Heart right ventricle (tissue), 16 donors: ENCODE measurements at regions not wholly inside any gene's neighbourhood (a gene's known extent, or its start where the extent isn't known, plus 50 kb on each side); places are given as distances from the start of the nearest gene placed in this dataset.

Experiments used
- ATAC-seq, 8 donors: fragments of 200-7000 bp; cut with Tn5 transposase; one replicate each; pipeline ENCODE4 v1.9.1; 2020; ENCODE audit warnings: mild to moderate bottlenecking in 8 of 8, moderate library complexity in 8 of 8, moderate number of reproducible peaks in 1 of 8
- DNase-seq, 2 donors: peaks; one replicate each; pipeline ENCODE4 v3.0.0-alpha.2; 2020
- H3K27ac ChIP-seq, 10 donors: fragments of 200-600 bp; sonication (generic) in 2 of 10; one replicate each; pipeline versions ENCODE4 v1.5.0 to v1.8.0; 2020 to 2022; ENCODE audit warnings: mild to moderate bottlenecking in 3 of 10
- H3K27me3 ChIP-seq, 7 donors: fragments of 200-600 bp; one replicate each; pipeline ENCODE4 v1.8.0; 2021 to 2022; ENCODE audit warnings: mild to moderate bottlenecking in 2 of 7
- H3K36me3 ChIP-seq, 9 donors: fragments of 200-600 bp; sonication (generic) in 1 of 9; one replicate each; pipeline versions ENCODE4 v1.5.0 to v1.8.0; 2020 to 2022; ENCODE audit warnings: mild to moderate bottlenecking in 2 of 9
- H3K4me1 ChIP-seq, 9 donors: fragments of 200-600 bp; sonication (generic) in 1 of 9; one replicate each; pipeline versions ENCODE4 v1.5.0 to v1.8.0; 2020 to 2022; ENCODE audit warnings: mild to moderate bottlenecking in 4 of 9
- H3K4me3 ChIP-seq, 10 donors: fragments of 200-600 bp; sonication (generic) in 2 of 10; one replicate each; pipeline versions ENCODE4 v1.5.0 to v1.8.0; 2020 to 2022; ENCODE audit warnings: mild to moderate bottlenecking in 7 of 10, moderate library complexity in 2 of 10
- H3K9me3 ChIP-seq, 11 donors: fragments of 200-600 bp in 10 of 11; sonication (generic) in 2 of 11; one replicate each; pipeline versions ENCODE4 v1.5.0 to v1.8.0; 2013 to 2022; ENCODE audit warnings: mild to moderate bottlenecking in 2 of 11, control low read depth in 1 of 11, moderate library complexity in 1 of 11
- WGBS, 2 donors: extraction: QIAGEN DNeasy Blood & Tissue Kit; methylation state at CpG; one replicate each; pipeline ENCODE4 v1.1.7; 2013; ENCODE audit warnings: inconsistent platforms in 1 of 2; 5-methylcytosine and 5-hydroxymethylcytosine counted together
- intact Hi-C, 10 donors: fragments of 100-400 bp; cut with DNase I; formaldehyde crosslinking; loops; one replicate each; pipeline versions ENCODE4 v1.11.1 to v1.14.2; 2022
- TF ChIP-seq, protein P1 (sequence below), 9 donors: fragments of 200-600 bp; sonication (generic) in 2 of 9; IDR thresholded peaks; one replicate each; pipeline versions ENCODE4 v1.5.0 to v1.8.0; 2021 to 2022; ENCODE audit warnings: antibody characterized with exemption in 9 of 9, mild to moderate bottlenecking in 5 of 9, moderate library complexity in 1 of 9
- donor health status: Arrhythmogenic right ventricular cardiomyopathy.
- donor health status: ischemic (EF 13 %, LVEDD 7.1; RV severe dilation, severe dysfunction).
- donor health status: healthy with polysubstance abuse.
- donor health status: DM: no; HTN: yes; CAD: no.
- donor health status: DM: no; HTN: no; CAD: no.
- donor health status: ischemic (EF 25% LVEDD 6.9; RV normal size, moderate dysfunction).
- donor health status: ischemic (EF 25% LVEDD 5.7; RV mildly dilated, moderate dysfunction).
- donor health status: healthy.
- donor health status: DM: yes; HTN: yes; CAD: no.
- donor health status: Ischemic cardiomyopathy.
- donor health status: ischemic (EF 35%, LVEDD 5.7; RV mildly dilated, moderate dysfunction).
- donor health status: nonischemic (EF 11% LVEDD 7.7; RV severe dilation, severe dysfunction).
- donor health status: DM: yes; HTN: yes; CAD: no.
- donor health status: PGD.
- donor health status: ischemic (EF 29% LVEDD 5.4; RV normal size, mild dysfunction).
- donor health status: nonischemic (EF 23%, LVEDD 6.1; RV moderate dilation, normal function).

DNA sequence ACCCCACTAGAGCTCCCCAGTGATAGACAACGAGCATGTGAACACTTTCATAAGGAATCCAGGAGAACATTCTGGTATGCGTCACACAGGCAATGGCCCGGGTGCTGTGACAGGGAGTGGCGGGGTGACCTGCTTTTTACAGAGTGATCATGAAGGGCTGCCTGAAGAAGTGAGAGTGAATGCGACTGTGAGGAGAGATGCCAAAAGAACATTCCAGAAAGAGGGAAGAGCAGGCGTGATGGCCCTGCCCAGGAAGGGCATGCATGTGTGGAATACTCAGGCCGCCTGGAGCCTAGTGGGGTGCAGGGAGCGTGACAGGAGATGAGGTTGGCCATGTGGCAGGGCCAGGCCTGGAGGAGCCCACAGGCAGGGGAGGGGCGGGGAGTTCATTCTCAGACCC, 53.8 kb downstream of the FZD10 start:
- no peaks in the 10 kb centered on the region for H3K36me3 ChIP-seq
- H3K27ac ChIP-seq = no peak overlapping the region
- no peak overlapping the region for H3K4me3 ChIP-seq
- intact Hi-C loops = no loop called here
- peaks cover 0 to 5% (median 0%) of the 10 kb centered on the region in 11 donors for H3K9me3 ChIP-seq
- H3K4me1 ChIP-seq = no peaks in the 10 kb centered on the region
- 58 to 69% methylated on average over 9 of the region's 9 CpGs for WGBS, 2 donors
- no peak for ATAC-seq
- DNase-seq = no peak
- TF ChIP-seq, protein P1, sequence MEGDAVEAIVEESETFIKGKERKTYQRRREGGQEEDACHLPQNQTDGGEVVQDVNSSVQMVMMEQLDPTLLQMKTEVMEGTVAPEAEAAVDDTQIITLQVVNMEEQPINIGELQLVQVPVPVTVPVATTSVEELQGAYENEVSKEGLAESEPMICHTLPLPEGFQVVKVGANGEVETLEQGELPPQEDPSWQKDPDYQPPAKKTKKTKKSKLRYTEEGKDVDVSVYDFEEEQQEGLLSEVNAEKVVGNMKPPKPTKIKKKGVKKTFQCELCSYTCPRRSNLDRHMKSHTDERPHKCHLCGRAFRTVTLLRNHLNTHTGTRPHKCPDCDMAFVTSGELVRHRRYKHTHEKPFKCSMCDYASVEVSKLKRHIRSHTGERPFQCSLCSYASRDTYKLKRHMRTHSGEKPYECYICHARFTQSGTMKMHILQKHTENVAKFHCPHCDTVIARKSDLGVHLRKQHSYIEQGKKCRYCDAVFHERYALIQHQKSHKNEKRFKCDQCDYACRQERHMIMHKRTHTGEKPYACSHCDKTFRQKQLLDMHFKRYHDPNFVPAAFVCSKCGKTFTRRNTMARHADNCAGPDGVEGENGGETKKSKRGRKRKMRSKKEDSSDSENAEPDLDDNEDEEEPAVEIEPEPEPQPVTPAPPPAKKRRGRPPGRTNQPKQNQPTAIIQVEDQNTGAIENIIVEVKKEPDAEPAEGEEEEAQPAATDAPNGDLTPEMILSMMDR (IDR thresholded peaks at IDR 0.05) = no peak
- H3K27me3 ChIP-seq = peaks cover 0 to 39% (median 13%) of the 10 kb centered on the region in 7 donors

DNA sequence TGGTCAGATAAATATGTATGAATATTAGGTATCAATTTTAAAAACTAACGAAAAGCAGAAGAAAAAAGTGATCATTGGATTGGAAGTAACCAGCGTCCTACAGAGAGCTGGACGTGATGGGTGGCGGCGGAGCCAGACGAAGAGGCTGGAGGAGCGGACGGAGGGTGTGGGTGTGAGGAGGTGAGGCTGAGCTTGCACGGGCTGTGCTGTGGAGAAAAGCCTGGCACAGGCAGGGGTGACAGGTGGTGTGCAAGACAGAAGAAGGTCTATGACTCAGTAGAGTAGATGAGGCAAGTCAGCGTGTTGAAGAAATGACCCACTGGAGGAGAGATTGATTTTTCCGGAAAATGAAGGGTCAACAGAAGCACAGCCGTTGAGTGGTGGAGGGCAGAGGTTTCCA, 56.4 kb downstream of the FZD10 start:
- TF ChIP-seq, protein P1 (IDR thresholded peaks at IDR 0.05) = no peak
- peaks cover 0 to 61% (median 21%) of the 10 kb centered on the region in 7 donors for H3K27me3 ChIP-seq
- ATAC-seq (no peak), DNase-seq (no peak)
- no peak overlapping the region for H3K4me3 ChIP-seq
- no peaks in the 10 kb centered on the region for H3K4me1 ChIP-seq
- no peaks in the 10 kb centered on the region for H3K9me3 ChIP-seq
- H3K27ac ChIP-seq = no peak overlapping the region
- WGBS, 2 donors = 89% methylated on average over 12 of the region's 12 CpGs
- intact Hi-C loops = no loop called here
- no peaks in the 10 kb centered on the region for H3K36me3 ChIP-seq

DNA sequence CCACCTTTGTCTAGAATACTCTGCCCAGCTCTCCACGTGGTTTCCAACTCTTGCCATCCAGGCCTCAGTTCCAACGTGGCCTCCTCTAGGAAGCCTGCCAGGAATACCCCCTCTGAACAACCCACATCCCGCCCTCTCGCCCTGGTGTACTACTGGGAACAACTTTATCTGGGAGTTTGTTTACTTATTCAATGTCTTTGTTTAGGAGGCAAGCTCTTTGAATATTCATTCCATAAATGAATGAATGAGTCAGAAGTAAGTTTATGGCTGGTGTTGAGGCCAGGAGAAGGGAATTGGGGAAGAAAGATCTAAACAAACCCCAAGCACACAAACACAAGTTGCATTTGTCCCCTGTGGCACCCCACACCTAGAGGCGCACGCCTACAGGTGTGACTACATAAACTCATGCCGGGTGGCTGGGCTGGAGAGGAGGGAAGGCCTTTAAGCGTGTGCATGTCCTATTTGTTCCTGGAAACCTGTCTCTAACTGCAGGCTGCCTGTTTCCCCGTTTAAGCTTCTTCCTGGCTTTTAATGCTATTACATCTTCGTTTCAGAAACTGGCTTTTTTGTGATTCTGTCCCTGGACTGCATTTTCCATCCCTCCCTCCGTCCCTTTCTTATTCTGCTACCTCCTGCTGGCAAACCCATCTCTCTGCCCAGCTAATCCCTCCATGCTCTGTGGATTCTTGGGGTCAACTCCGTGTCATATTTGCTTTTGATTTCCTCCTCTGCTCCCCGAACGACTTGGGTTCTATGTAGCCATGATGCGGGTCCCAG, 57.9 kb downstream of the FZD10 start:
- no peak for ATAC-seq
- Histone ChIP-seq H3K27me3 (peaks cover 0 to 63% (median 24%) of the 10 kb centered on the region in 7 donors), H3K9me3 (no peaks in the 10 kb centered on the region), H3K27ac (no peak overlapping the region), H3K4me3 (no peak overlapping the region), H3K36me3 (no peaks in the 10 kb centered on the region), H3K4me1 (no peaks in the 10 kb centered on the region)
- TF ChIP-seq, protein P1 (IDR thresholded peaks at IDR 0.05) = no peak
- WGBS, 2 donors = 16 to 21% methylated on average over 15 of the region's 15 CpGs
- intact Hi-C loops = no loop called here
- no peak for DNase-seq

DNA sequence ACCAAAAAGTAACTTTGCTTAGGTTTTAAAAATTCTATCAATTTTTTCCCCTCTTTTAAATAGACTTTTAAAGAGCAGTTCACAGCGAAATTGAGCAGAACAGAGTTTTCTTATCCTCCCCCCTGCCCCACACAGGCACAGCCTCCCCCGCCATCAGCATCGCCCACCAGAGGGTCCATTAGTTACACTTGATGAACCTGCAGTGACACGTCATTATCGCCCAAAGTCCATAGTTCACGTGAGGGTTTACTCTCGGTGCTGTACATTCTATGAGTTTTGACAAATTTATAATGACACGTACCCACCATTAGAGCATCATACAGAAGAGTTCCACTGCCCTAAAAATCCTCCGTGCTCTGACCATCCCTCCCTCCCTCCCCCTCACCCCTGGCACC, 58.4 kb downstream of the FZD10 start:
- H3K27ac ChIP-seq = no peak overlapping the region
- no peak for ATAC-seq
- no peak overlapping the region for H3K4me3 ChIP-seq
- no peaks in the 10 kb centered on the region for H3K9me3 ChIP-seq
- intact Hi-C loops = no loop called here
- H3K27me3 ChIP-seq = peaks cover 0 to 61% (median 24%) of the 10 kb centered on the region in 7 donors
- H3K36me3 ChIP-seq = no peaks in the 10 kb centered on the region
- no peak for DNase-seq
- TF ChIP-seq, protein P1 (IDR thresholded peaks at IDR 0.05) = no peak
- WGBS, 2 donors = 17 to 20% methylated on average over 9 of the region's 9 CpGs
- no peaks in the 10 kb centered on the region for H3K4me1 ChIP-seq
